GM18868 (cell line): ENCODE measurements at regions not wholly inside any gene's neighbourhood (a gene's known extent, or its start where the extent isn't known, plus 50 kb on each side); places are given as distances from the start of the nearest gene placed in this dataset.

ENCODE experiments used
- ATAC-seq: cut with Tn5 transposase; IDR thresholded peaks from one replicate; pipeline ENCODE4 v1.9.1; 2021; ENCODE audit warnings: mild to moderate bottlenecking, moderate library complexity; ENCODE audit not compliant: unreplicated experiment

DNA sequence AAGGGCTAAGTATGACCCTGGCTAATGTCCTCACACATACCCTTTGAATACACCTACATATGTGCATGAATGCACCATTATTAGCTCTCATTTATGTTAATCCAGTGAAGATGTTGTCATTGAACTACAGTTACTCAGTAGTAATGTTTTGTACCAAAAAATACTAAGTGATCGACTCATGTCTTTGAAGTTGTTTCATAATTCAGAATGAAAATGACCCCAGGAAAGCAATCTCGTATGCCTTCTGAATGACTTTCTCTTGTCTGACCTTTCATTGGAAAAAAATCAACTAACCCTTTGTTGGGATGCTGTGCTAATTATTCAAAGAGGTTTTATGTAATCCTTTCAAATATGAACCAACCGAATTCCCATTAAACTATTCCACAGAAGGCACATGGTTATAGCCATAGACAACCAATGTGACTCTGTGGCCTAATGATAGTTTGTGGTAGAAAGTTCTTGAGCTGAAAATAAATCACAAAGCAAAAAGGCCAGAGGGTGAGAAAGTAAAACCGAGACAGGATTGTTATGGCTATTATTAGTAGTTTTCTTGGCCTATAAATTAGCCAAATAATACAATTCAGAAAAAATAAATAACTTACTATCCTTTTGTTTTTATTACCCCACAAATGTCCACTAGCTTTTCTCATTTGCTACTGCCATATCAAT lies 86.8 kb upstream of the STARD13 start:
- no peak for ATAC-seq

DNA sequence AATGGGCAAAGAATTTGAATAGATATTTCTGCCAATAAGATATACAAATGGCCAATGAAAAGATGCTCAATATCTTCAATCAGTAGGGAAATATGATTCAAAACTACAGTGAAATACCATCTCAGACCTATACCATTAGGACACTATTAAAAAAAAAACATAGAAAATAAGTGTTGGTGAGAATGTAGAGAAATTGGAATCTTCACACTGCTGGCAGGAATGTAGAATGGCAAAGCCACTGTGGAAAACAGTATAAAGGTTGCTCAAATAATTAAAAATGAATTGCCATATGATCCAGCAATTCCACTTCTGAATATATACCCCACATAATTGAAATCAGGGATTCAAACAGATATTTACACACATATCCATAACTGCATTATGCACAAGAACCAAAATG lies 88.1 kb upstream of the STARD13 start:
- ATAC-seq, result no peak

GRCh38 chr13:33375421-33375820 lies 89.9 kb upstream of the STARD13 start:
- no peak for ATAC-seq

- ATAC-seq, result no peak
Observed at GRCh38 chr13:33376212-33376611, 90.7 kb upstream of the STARD13 start.

DNA sequence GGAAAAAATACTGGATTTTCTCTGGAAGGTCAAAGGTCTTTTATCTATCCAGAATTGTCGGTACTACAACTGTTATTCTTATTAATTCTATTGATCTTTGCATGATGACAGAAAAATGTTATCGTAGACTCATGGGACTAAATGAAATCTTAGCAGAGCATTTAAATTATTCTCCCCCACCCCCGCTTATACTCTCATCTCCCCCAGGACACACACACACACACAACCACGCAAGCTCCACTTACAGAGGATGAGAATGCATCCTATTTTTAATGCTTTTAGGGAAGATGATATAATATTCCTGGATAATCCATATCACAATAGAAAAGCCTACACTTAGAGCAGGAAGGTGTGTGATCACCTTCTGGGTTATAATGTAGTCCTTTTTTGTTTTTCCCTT lies 91.9 kb upstream of the STARD13 start:
- ATAC-seq, result no peak

DNA sequence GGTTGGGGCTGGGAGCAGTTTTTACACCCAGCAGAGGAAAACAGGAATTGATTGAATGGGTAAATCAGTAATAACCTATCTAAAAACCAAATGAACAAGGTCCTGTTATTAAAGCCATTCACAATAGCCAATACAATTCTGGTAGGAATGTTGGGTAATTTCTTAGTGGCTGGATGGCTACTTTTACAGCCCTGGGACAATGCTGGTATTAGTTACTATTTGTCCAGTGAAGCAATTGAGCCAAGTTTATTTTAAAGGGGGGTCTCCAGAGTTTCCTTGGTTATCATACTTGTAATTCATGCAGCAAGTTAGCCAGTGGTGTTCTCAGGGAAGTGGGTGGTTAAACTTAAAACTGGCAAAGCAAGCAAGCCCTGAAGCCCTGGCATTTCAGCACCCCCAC lies 92.3 kb upstream of the STARD13 start:
- ATAC-seq, result no peak

- no peak for ATAC-seq
Observed at GRCh38 chr13:33379608-33380007, 94.1 kb upstream of the STARD13 start.

GRCh38 chr13:33380487-33381079 lies 95.0 kb upstream of the STARD13 start:
- no peak for ATAC-seq

DNA sequence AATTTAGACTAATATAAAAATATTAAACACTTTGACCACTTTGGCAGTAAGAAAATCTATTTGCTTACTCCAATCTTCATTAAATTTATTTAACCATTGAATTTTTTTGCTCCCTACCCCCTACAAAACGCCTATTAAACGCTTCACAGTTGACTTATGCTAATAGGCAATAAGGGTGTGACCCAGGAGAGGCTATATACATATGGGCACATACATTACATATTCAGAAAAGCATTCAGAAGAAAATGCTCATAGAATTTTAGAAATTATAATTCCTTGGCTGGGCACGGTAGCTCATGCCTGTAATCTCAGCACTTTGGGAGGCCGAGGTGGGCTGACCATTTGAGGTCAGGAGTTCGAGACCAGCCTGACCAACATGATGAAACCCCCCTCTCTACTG lies 95.6 kb upstream of the STARD13 start:
- ATAC-seq, result no peak

GRCh38 chr13:33381906-33382305 lies 96.4 kb upstream of the STARD13 start:
- ATAC-seq, result no peak

DNA sequence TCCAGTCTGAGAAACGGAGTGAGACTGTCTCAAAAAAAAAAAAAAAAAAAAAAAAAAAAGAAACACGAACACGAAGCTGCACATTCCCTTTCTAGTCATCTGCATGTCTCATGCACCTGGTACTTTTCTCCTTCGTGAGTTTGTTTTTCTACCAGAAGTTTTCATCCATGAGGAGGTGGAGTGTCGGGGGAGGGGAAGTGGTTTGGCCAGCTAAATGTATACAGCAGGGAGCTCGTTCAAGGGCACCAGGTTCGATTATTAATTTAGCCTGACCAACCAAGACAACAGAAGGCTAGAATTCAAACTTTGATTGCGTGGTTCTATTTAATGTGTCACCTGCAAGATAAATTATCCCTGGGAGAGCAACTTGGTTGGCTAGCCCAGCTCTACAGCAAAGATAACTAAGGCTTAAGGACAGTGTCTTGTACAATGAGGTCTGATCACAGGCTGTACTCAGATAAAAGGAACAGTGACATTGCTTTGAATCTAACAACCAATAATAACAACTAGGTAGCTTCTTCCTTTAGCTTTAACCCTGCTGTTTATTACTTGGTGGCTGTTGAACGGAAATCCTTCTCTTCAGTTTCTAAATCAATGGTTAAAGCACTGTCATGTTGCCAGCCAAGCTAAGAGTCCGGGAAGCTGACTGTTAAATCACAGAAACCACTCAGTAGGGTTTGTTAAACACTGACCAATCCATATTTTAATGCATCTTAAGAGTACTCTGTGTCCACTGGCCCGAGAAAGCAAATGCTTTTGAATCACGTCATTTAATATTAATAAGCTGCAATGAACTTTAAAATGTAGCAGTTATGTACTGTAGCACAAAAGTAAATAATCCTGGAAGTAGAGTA lies 98.4 kb upstream of the STARD13 start:
- no peak for ATAC-seq

DNA sequence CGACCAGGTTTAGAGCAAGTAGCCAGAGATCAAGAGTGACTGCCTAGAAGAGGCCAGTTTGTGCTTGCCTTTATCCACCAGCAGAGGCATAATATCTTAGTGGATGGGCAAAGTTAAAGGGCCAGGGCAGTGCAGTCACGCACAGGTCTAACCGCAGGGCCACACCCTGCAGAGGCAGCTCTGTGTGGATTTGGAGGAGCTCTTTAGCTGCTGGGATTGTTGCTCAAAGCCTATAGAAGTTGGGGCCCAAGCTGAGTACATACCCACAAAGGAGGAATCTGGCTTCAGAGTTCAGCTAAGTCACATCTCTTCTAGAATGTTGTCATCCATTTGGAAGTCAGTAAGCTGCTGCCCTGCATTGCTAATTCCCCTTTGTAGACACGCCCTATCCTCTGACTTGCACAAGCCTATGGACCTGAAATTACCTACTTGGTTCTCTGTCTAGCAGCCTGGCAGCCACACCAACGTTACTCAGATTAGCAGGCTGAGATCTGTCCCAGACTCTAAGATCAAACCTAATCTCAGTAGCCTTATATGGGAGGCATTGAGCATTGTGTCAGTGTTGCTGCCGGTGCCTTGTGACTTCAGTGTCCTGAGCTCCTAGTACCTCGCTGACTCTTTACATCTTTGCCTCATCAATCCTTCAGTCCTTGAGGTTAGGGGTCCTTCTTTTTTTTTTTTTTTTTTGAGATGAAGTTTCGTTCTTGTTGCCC lies 102.9 kb upstream of the STARD13 start:
- ATAC-seq, result no peak

GRCh38 chr13:33392794-33393405 lies 107.3 kb upstream of the STARD13 start:
- no peak for ATAC-seq

DNA sequence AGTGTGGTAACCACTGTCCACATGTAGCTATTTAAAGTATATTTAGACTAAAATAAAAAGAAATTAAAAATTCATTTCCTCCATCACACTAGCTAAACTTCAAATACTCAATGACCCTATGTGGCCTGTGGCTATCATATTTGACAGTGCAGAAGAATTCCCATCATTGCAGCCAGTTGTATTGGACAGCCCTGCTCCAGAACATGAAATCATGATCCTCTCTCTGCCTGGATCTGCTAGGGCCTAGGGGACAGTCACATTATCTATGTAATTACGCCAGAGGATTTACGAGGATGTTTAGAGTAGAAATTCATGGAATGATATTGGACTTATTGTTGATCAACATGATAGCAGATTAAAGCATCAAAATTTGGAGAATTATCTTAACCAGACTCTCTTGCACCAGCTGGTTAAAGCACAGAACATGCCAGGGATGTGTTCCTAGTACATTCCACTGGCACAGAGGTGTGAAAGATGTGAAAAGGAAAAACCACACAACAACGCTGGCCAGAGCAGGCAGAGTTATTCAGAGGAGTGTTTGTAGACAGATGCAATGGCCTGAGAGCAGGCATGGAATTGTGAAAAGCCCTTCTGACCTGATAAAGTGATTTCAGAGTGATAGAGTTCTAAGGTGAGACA lies 108.9 kb upstream of the STARD13 start:
- ATAC-seq, result no peak

GRCh38 chr13:33401238-33401637 lies 115.7 kb upstream of the STARD13 start:
- no peak for ATAC-seq

- no peak for ATAC-seq
Observed at GRCh38 chr13:33402975-33403374, 117.4 kb upstream of the STARD13 start.

DNA sequence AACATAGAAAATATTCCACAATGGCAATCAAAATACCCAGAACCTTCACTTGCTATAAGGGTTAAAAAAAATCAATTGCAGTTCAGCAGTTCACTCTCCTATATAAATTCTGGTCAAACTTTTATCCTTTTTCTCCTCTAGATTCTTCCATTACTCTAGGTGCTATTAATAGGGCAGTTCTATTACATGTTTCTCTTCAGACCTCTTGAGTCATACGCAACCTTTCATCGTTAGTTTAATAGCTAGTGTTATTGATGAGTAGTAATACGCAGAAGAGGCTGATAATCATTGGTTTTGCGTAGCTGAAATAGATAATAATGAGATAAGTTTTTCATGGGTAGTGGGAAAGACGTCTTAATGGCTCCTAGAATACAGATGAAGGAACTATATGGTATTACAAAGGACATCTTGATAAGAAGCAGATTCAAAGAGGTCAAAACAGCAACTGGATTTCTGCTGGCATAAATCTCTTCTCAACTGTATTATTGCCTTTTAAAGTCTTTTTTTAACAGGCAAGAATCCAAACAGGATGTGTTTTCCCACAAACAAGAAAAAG lies 118.3 kb upstream of the STARD13 start:
- no peak for ATAC-seq

GRCh38 chr13:33405371-33405770 lies 119.8 kb upstream of the STARD13 start:
- ATAC-seq, result no peak

DNA sequence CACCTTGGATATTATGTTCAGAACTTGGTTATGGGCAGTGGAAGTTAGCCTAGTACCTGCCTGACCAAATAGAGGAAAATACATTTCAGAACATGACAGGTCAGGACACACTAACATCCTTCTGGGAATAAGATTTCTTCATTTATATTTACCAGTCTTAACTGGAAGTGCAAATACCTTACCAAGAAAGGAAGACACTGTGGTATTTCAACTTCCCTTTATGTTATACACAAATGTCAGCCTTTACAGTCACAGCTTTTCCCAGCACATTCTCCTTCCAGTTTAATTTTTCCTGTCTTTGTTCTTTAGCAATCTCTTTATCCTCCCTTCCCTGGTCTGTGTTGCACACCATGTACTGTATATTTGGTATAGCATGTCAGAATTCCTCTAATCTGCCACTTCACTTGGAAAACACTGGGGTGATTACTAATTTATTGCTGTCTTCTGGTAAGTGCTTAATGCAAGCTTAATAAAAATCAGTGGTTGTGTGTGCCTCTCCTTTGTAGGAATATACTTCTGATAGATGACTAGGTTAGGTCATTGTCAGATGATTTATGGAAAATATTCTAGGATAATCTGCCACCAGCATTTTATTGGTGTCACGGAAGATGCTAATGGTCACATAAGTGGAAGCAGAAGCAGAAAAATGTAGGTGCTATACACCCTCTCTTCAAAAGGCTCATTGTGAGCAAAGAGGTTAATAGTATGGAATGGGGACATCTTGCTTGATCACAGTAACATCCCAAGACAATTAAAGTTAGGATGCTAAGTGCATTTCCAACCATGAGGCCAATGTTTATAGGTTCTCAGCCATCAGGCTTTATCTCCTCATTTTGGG lies 124.3 kb upstream of the STARD13 start:
- ATAC-seq, result no peak
